ENCODE measurements at regions not wholly inside any gene's neighbourhood (a gene's known extent, or its start where the extent isn't known, plus 50 kb on each side); places are given as distances from the start of the nearest gene placed in this dataset.
"Not testable (repeated sequence)": the region's sequence is repeated elsewhere in the genome, so short reads cannot be mapped to it uniquely, and the experiment has no call there.

DNA sequence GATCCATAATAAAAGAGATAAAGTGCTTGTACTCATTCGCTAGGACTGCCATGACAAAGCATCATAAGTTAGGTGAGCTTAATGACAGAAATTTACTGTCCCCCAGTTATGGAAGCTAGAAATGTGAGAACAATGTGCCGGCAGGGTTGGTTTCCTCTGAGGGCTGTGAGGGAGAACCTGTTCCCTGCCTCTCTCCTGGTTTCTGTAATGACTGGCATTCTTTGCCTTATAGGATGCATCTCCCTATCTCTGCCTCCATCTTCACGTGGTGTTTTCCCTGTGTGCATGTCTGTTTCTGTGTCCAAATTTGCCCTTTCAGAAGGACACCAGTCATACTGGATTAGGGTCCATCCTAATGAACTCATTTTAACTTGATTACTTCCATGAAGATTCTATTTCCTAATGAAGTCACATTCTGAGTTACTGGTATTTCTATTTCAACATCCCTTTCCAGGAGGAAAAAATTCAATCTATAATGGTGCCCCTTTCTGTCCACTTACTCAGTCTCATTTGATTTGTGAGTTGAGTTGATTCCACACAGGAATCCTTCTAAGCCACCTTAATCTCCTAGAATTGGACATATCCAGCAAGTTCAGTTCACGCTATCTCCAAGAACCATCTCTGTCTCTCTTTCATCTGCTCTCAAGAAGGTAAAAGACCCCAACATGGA lies 71.2 kb upstream of the LIPC start:
- DNase-seq (ENCODE audit: low spot score): no peak

DNA sequence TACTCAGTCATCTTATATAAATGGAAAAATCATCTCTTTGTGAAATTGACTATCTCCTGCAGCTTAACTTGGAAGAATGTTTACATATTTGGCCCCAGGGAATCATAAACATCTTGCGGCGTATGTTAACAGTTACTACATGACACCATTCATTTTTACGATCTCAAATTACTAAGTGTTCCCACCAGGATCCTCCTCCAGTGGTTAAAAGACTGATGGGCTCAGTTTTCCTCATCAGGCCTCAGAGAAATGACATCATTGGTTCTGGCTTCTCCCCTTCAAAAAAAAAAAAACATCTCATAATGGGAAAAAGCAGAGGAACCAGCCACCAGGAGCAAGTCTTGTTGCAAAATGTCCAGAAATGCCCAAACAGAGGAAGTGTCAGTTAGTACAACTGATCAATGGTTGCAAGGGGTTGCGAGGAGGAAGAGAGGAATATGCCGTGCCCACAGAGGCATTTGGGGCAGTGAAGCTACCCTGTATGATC lies 70.5 kb upstream of the LIPC start:
- no peak for DNase-seq (ENCODE audit: low spot score)

DNA sequence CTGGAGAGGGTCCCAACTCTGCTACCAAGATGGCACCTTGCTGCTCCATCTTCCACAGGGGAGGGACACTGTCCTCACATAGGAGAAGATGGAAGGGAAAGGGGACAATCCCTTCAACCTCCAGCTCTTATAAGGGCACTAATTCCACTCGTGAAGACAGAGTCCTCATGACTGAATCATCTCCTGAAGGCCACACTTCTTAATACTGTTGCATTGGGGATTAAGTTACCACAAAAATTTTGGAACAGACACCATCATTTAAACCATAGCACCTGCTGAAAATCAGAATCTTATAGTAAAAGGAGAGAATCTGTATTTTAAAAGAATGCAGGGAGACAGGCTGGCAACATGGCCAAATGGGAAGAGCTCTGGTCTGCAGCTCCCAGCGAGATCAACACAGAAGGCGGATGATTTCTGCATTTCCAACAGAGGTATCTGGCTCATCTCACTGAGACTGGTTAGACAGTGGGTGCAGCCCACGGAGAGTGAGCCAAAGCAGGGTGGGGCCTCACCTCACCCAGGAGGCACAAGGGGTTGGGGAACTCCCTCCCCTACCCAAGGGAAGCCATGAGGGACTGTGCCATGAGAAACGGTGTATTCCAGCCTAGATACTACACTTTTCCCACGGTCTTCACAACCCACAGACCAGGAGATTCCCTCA lies 69.4 kb upstream of the LIPC start:
- DNase-seq (ENCODE audit: low spot score): no peak

- not testable (repeated sequence) for DNase-seq (ENCODE audit: low spot score)
Observed at GRCh38 chr15:58363118-58363517, 68.7 kb upstream of the LIPC start.

- DNase-seq (ENCODE audit: low spot score): not testable (repeated sequence)
Observed at GRCh38 chr15:58363673-58364072, 68.1 kb upstream of the LIPC start.

DNA sequence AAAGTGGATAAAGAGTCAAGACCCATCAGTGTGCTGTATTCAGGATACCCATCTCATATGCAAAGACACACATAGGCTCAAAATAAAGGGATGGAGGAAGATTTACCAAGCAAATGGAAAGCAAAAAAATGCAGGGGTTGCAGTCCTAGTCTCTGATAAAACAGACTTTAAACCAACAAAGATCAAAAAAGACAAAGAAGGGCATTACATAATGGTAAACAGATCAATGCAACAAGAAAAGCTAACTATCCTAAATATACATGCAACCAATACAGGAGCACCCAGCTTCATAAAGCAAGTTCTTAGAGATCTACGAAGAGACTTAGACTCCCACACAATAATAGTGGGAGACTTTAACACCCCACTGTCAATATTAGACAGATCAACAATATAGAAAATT lies 66.7 kb upstream of the LIPC start:
- DNase-seq (ENCODE audit: low spot score): not testable (repeated sequence)

DNA sequence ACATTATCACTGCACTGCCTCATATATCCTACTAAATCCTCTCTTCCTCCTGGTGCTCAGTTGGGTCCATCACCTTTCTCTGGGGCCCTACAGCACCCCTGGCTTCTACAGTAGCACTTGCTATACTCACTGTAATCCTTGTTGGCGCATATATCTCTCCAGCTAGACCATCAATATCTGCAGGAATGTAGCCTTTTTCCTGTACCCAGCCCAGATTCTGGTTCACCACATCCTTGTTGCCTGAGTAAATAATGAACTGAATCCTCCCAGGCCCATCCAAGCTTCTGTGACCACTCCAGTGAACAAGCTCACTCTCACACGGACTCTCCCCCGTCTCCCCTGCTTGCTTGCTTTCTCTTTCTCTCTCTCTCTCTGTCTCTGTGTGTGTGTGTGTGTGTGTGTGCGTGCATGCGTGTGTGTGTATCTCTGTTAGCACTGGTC lies 62.5 kb upstream of the LIPC start:
- no peak for DNase-seq (ENCODE audit: low spot score)

DNA sequence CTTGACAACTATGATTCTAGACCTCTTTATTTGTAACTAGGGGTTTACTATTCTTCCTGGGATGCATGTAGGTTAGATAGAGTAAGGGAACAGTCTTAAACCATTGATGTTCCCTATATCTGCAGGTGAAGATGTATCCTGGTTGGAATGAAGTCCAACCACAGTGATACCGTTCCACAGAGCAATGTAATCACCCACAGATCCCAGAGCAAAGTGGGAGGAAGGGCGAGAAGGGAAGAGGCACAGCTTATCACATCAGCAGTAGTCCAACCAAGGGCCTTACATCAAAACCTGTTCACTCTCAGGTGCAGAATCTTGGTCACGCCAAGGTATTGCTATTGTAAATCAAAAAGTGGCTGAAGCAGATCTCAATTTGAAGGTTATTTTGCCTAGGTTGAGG lies 61.8 kb upstream of the LIPC start:
- no peak for DNase-seq (ENCODE audit: low spot score)

DNA sequence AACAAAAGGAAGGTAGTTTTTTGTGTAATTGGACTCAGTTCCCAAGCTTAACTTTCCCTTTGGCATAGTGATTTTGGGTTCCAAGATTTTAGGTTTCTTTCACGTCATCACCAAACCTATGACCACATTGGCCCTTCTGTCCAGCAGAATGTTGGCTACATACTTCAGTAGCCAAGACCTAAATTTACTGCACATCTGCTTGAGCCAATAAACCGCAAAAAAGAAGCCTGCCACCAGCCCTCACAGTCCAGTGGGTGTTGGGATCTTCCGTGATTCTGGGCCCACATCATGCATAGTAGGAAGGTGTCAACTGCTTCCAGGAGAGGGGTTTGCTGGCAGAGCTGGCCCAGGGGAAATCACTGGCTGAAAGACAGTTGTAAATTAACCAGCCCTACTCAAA lies 57.6 kb upstream of the LIPC start:
- DNase-seq (ENCODE audit: low spot score): no peak

DNA sequence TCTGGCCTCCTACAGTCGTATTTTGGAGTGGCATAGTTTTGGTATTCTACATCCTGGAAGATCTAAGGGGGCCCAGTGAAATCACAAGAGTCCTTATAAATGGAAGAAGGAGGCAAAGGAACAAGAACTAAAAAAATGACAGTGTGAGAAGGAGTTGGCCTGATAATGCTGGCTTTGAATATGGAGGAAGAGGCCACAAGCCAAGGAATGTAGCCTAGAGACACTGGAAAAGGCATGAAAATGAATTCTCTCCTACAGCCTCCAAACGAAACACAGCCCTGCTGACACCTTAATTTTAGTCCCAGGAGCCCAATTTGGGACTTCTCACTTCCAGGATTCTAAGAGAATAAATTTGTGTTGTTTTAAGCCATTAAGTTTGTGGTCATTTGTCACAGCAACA lies 54.6 kb upstream of the LIPC start:
- no peak for DNase-seq (ENCODE audit: low spot score)

GRCh38 chr15:58378241-58379085 lies 53.3 kb upstream of the LIPC start:
- DNase-seq (ENCODE audit: low spot score): no peak

DNA sequence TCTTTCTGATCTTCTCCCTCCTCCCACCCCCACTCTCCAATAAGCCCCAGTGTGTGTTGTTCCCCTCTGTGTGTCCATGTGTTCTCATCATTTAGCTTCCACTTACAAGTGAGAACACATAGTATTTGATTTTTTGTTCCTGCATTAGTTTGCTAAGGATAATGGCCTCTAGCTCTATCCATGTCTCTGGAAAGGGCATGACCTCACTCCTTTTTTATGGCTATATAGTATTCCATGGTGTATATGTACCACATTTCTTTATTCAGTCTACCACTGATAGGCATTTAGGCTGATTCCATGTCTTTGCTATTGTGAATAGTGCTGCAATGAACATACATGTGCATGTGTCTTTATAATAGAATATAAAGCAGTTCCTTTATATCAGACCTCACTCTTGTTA lies 52.3 kb upstream of the LIPC start:
- not testable (repeated sequence) for DNase-seq (ENCODE audit: low spot score)

DNA sequence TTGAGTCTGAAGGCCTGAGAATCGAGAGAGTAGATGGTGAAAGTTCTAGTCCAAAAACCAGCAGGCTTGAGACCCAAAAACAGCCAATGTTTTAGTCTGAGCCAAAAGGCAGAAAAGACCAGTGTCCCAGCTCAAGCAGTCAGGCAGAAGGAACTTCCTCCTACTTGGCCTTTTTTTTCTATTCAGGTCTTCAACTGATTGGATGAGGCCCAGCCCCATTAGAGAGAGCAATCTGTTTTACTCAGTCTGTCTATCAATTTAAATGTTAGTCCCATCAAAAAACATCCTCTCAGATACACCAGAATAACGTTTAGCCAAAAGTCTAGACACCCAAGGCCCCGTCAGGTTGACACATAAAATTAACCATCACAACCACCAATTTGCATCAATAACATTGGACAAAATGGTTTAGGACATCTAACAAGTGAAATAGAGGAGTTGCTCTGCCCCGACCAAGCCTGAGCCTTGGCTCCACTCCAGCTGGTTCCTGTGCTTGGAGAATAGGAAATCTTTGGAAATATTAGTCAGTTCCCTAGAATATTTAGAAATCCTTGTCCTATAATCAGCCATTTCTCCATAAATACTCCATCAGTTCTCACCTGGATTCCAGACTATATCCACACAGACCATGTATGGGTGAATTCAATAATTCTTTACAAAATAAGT lies 51.4 kb upstream of the LIPC start:
- no peak for DNase-seq (ENCODE audit: low spot score)

DNA sequence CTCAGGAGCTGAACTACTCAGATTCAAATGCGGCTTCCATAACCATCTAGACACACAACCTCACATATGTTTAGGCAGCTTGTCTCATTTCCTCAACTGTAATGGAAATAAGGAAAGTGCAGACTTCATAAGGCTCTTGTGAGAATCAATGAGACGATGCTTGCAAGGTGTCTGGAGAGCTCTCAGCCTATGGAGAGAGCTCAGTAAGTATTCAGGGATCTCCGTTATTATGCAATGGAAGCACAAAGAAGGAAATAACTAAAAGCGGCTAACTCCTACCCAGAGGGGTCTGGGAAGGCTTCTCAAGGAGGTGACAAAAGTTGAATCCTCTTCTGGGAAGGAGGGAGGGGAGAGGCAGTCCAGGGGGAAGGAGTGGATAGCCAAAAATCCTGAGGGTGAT lies 50.1 kb upstream of the LIPC start:
- DNase-seq (ENCODE audit: low spot score): no peak

All from ureter (tissue), 1 donor.